ENCODE measurements at regions not wholly inside any gene's neighbourhood (a gene's known extent, or its start where the extent isn't known, plus 50 kb on each side); places are given as distances from the start of the nearest gene placed in this dataset.

GRCh38 chr4:151895671-151896070 is 134.9 kb upstream of the GATB start:
- peaks cover 4% of the 10 kb centered on the region for H3K27me3 ChIP-seq
- DNase-seq (ENCODE audit: low spot score): no peak
- no peaks in the 10 kb centered on the region for H3K9me3 ChIP-seq (ENCODE audit: low read depth)
- no peaks in the 10 kb centered on the region for H3K4me1 ChIP-seq (ENCODE audit: insufficient read depth)
- H2AFZ ChIP-seq: no peak overlapping the region
- no peaks in the 10 kb centered on the region for H3K79me2 ChIP-seq
- no peak overlapping the region for H3K4me3 ChIP-seq
- WGBS (ENCODE audit: low lambda C conversion rate, missing lambda C conversion rate): 86% methylated on average over 3 of the region's 3 CpGs
- no peak overlapping the region for H3K4me2 ChIP-seq
- H3K27ac ChIP-seq: no peak overlapping the region
- no peaks in the 10 kb centered on the region for H4K20me1 ChIP-seq (ENCODE audit: insufficient read depth, poor library complexity, severe bottlenecking)
- no peaks in the 10 kb centered on the region for H3K9me2 ChIP-seq (replicated peaks; ENCODE audit: insufficient read depth)
- no peaks in the 10 kb centered on the region for H3K36me3 ChIP-seq (replicated peaks; ENCODE audit: insufficient read depth, low read depth)
- no peak for TF ChIP-seq EZH2phosphoT487 (IDR thresholded peaks at IDR 0.05; ENCODE audit: low read depth, severe bottlenecking, unreplicated experiment)
- TF ChIP-seq, protein P1, sequence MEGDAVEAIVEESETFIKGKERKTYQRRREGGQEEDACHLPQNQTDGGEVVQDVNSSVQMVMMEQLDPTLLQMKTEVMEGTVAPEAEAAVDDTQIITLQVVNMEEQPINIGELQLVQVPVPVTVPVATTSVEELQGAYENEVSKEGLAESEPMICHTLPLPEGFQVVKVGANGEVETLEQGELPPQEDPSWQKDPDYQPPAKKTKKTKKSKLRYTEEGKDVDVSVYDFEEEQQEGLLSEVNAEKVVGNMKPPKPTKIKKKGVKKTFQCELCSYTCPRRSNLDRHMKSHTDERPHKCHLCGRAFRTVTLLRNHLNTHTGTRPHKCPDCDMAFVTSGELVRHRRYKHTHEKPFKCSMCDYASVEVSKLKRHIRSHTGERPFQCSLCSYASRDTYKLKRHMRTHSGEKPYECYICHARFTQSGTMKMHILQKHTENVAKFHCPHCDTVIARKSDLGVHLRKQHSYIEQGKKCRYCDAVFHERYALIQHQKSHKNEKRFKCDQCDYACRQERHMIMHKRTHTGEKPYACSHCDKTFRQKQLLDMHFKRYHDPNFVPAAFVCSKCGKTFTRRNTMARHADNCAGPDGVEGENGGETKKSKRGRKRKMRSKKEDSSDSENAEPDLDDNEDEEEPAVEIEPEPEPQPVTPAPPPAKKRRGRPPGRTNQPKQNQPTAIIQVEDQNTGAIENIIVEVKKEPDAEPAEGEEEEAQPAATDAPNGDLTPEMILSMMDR (IDR thresholded peaks at IDR 0.05; ENCODE audit: poor library complexity): no peak
- TF ChIP-seq EZH2 (IDR thresholded peaks at IDR 0.05; ENCODE audit: borderline replicate concordance): no peak

- H3K4me1 ChIP-seq (ENCODE audit: insufficient read depth): no peaks in the 10 kb centered on the region
- peaks cover 4% of the 10 kb centered on the region for H3K27me3 ChIP-seq
- DNase-seq (ENCODE audit: low spot score): no peak
- no peaks in the 10 kb centered on the region for H3K79me2 ChIP-seq
- H3K4me3 ChIP-seq: no peak overlapping the region
- no peaks in the 10 kb centered on the region for H3K36me3 ChIP-seq (replicated peaks; ENCODE audit: insufficient read depth, low read depth)
- H3K9me3 ChIP-seq (ENCODE audit: low read depth): no peaks in the 10 kb centered on the region
- no peaks in the 10 kb centered on the region for H3K9me2 ChIP-seq (replicated peaks; ENCODE audit: insufficient read depth)
- H3K4me2 ChIP-seq: no peak overlapping the region
- H4K20me1 ChIP-seq (ENCODE audit: insufficient read depth, poor library complexity, severe bottlenecking): no peaks in the 10 kb centered on the region
- no peak overlapping the region for H3K27ac ChIP-seq
- TF ChIP-seq, protein P1 (IDR thresholded peaks at IDR 0.05; ENCODE audit: poor library complexity): no peak
- TF ChIP-seq EZH2 (IDR thresholded peaks at IDR 0.05; ENCODE audit: borderline replicate concordance): no peak
- TF ChIP-seq EZH2phosphoT487 (IDR thresholded peaks at IDR 0.05; ENCODE audit: low read depth, severe bottlenecking, unreplicated experiment): no peak
- 91% methylated on average over 3 of the region's 3 CpGs for WGBS (ENCODE audit: low lambda C conversion rate, missing lambda C conversion rate)
- H2AFZ ChIP-seq: no peak overlapping the region
Measured at GRCh38 chr4:151894246-151894645, 133.4 kb upstream of the GATB start.

DNA sequence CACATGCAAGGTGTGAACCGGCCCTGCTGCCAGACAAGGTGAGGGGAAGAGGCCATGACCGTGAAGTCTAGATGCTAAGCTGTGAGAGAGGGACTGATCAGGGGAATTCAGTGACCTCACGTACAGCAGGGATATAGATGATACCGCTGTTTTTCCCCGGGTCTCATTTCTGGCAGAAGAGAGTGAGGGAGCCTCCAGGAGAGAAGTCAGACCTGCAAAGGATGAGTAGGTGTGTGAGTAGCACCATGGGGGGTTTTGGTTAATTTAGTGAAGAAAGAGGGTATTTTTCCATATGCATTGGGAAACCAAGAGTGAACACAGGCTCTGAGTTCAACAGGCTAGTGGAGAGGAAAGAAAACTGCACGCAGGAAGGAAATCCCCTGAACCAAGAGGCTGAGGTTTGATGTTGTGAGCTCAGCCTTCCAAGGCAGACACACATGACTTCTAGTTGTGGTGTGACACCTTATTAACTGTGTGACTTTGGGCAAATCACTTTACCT is 127.6 kb upstream of the GATB start:
- Histone ChIP-seq H3K27me3 (peaks cover 4% of the 10 kb centered on the region), H4K20me1 (ENCODE audit: insufficient read depth, poor library complexity, severe bottlenecking) (no peaks in the 10 kb centered on the region), H2AFZ (no peak overlapping the region), H3K4me1 (ENCODE audit: insufficient read depth) (no peaks in the 10 kb centered on the region), H3K4me3 (no peak overlapping the region), H3K27ac (no peak overlapping the region), H3K9me2 (replicated peaks; ENCODE audit: insufficient read depth) (no peaks in the 10 kb centered on the region), H3K79me2 (no peaks in the 10 kb centered on the region), H3K36me3 (replicated peaks; ENCODE audit: insufficient read depth, low read depth) (no peaks in the 10 kb centered on the region), H3K4me2 (no peak overlapping the region), H3K9me3 (ENCODE audit: low read depth) (no peaks in the 10 kb centered on the region)
- TF ChIP-seq EZH2 (IDR thresholded peaks at IDR 0.05; ENCODE audit: borderline replicate concordance) (no peak), EZH2phosphoT487 (IDR thresholded peaks at IDR 0.05; ENCODE audit: low read depth, severe bottlenecking, unreplicated experiment) (no peak)
- TF ChIP-seq, protein P1 (IDR thresholded peaks at IDR 0.05; ENCODE audit: poor library complexity): no peak
- DNase-seq (ENCODE audit: low spot score): no peak
- WGBS (ENCODE audit: low lambda C conversion rate, missing lambda C conversion rate): 94% methylated on average over 6 of the region's 6 CpGs

DNA sequence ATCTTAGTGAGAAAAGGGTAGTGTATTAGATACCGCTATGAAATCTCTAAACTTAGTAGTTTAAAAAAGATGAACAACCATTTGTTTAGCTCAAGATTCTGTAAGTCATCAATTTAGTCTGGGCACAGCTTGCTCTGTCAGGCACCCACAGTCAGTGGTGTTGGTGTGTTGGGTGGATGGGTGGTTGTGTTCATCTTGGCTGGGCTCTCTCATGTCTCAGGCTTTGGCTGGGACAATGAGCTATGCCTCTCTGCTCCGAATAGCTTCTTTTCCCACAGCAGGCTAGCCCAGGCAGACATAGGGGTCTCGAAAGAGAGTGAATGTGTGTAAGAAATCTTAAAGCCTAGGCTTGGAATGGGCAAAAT is 127.0 kb upstream of the GATB start:
- Histone ChIP-seq H3K4me2 (no peak overlapping the region), H2AFZ (no peak overlapping the region)
- no peak for DNase-seq (ENCODE audit: low spot score)

More for the DNA sequence above, 127.0 kb upstream of the GATB start:
- 97% methylated on average over 3 of the region's 3 CpGs for WGBS (ENCODE audit: low lambda C conversion rate, missing lambda C conversion rate)
- peaks cover 4% of the 10 kb centered on the region for H3K27me3 ChIP-seq
- no peaks in the 10 kb centered on the region for H3K36me3 ChIP-seq (replicated peaks; ENCODE audit: insufficient read depth, low read depth)
- H3K9me2 ChIP-seq (replicated peaks; ENCODE audit: insufficient read depth): no peaks in the 10 kb centered on the region
- H3K79me2 ChIP-seq: no peaks in the 10 kb centered on the region
- H3K9me3 ChIP-seq (ENCODE audit: low read depth): no peaks in the 10 kb centered on the region
- no peaks in the 10 kb centered on the region for H4K20me1 ChIP-seq (ENCODE audit: insufficient read depth, poor library complexity, severe bottlenecking)
- TF ChIP-seq EZH2 (IDR thresholded peaks at IDR 0.05; ENCODE audit: borderline replicate concordance) (no peak), EZH2phosphoT487 (IDR thresholded peaks at IDR 0.05; ENCODE audit: low read depth, severe bottlenecking, unreplicated experiment) (no peak)
- TF ChIP-seq, protein P1 (IDR thresholded peaks at IDR 0.05; ENCODE audit: poor library complexity): no peak
- no peaks in the 10 kb centered on the region for H3K4me1 ChIP-seq (ENCODE audit: insufficient read depth)
- no peak overlapping the region for H3K27ac ChIP-seq
- H3K4me3 ChIP-seq: no peak overlapping the region

All from hepatocyte (in vitro differentiated cells).